ES-I3 (cell line): ENCODE measurements at regions not wholly inside any gene's neighbourhood (a gene's known extent, or its start where the extent isn't known, plus 50 kb on each side); places are given as distances from the start of the nearest gene placed in this dataset.
"Not testable (repeated sequence)": the region's sequence is repeated elsewhere in the genome, so short reads cannot be mapped to it uniquely, and the experiment has no call there.

Experiments
- H3K36me3 ChIP-seq: 2 replicates; pipeline ENCODE4 v1.6.1; 2013; ENCODE audit warnings: mild to moderate bottlenecking, low read length, control low read depth, moderate library complexity; ENCODE audit not compliant: insufficient read depth
- H3K4me1 ChIP-seq: 2 replicates; pipeline ENCODE4 v1.6.1; 2013; ENCODE audit warnings: mild to moderate bottlenecking, control low read depth, low read length; ENCODE audit not compliant: insufficient read depth
- H3K9ac ChIP-seq: 2 replicates; pipeline ENCODE4 v1.6.1; 2013; ENCODE audit warnings: low read depth, mild to moderate bottlenecking, low read length, moderate library complexity
- H3K9me3 ChIP-seq: 2 replicates; pipeline ENCODE4 v1.6.1; 2013; ENCODE audit warnings: mild to moderate bottlenecking, low read length, moderate library complexity; ENCODE audit not compliant: control insufficient read depth, insufficient read depth

GRCh38 chr4:132691668-132692067, 457.4 kb upstream of the PCDH10 start:
- Histone ChIP-seq H3K36me3 (no peaks in the 10 kb centered on the region), H3K9me3 (peaks cover 4% of the 10 kb centered on the region; the same call in 1 of the 2 replicates), H3K9ac (no peak overlapping the region)

GRCh38 chr4:132694775-132695174, 454.3 kb upstream of the PCDH10 start:
- no peaks in the 10 kb centered on the region for H3K4me1 ChIP-seq
- no peaks in the 10 kb centered on the region for H3K36me3 ChIP-seq
- peaks cover 4% of the 10 kb centered on the region; the same call in 1 of the 2 replicates for H3K9me3 ChIP-seq

More at GRCh38 chr4:132691668-132692067, 457.4 kb upstream of the PCDH10 start:
- no peaks in the 10 kb centered on the region for H3K4me1 ChIP-seq

GRCh38 chr4:132697505-132697904, 451.6 kb upstream of the PCDH10 start:
- H3K9me3 ChIP-seq, H3K9ac ChIP-seq, H3K4me1 ChIP-seq, H3K36me3 ChIP-seq: not testable (repeated sequence)

More at GRCh38 chr4:132694775-132695174, 454.3 kb upstream of the PCDH10 start:
- no peak overlapping the region for H3K9ac ChIP-seq

- H3K9me3 ChIP-seq: no peaks in the 10 kb centered on the region
- no peaks in the 10 kb centered on the region for H3K36me3 ChIP-seq
- H3K9ac ChIP-seq: no peak overlapping the region
- H3K4me1 ChIP-seq: no peaks in the 10 kb centered on the region
Measured at GRCh38 chr4:132707955-132708354, 441.1 kb upstream of the PCDH10 start.

- no peaks in the 10 kb centered on the region for H3K4me1 ChIP-seq
- no peaks in the 10 kb centered on the region for H3K36me3 ChIP-seq
Measured at GRCh38 chr4:132709056-132709455, 440.0 kb upstream of the PCDH10 start.

GRCh38 chr4:132710971-132711370, 438.1 kb upstream of the PCDH10 start:
- Histone ChIP-seq H3K36me3 (no peaks in the 10 kb centered on the region), H3K4me1 (no peaks in the 10 kb centered on the region), H3K9me3 (no peaks in the 10 kb centered on the region), H3K9ac (no peak overlapping the region)

More at GRCh38 chr4:132709056-132709455, 440.0 kb upstream of the PCDH10 start:
- no peak overlapping the region for H3K9ac ChIP-seq
- no peaks in the 10 kb centered on the region for H3K9me3 ChIP-seq

- no peaks in the 10 kb centered on the region for H3K9me3 ChIP-seq
- no peaks in the 10 kb centered on the region for H3K4me1 ChIP-seq
- H3K9ac ChIP-seq: no peak overlapping the region
- no peaks in the 10 kb centered on the region for H3K36me3 ChIP-seq
Measured at GRCh38 chr4:132737344-132737743, 411.8 kb upstream of the PCDH10 start.

- H3K4me1 ChIP-seq: no peaks in the 10 kb centered on the region
- no peaks in the 10 kb centered on the region for H3K36me3 ChIP-seq
- H3K9me3 ChIP-seq: no peaks in the 10 kb centered on the region
- H3K9ac ChIP-seq: no peak overlapping the region
Measured at GRCh38 chr4:132759199-132759780, 389.8 kb upstream of the PCDH10 start.

- no peaks in the 10 kb centered on the region for H3K9me3 ChIP-seq
- H3K36me3 ChIP-seq: no peaks in the 10 kb centered on the region
- no peaks in the 10 kb centered on the region for H3K4me1 ChIP-seq
- no peak overlapping the region for H3K9ac ChIP-seq
Measured at GRCh38 chr4:132763465-132763864, 385.6 kb upstream of the PCDH10 start.

GRCh38 chr4:132767901-132768300, 381.2 kb upstream of the PCDH10 start:
- H3K9ac ChIP-seq: no peak overlapping the region
- no peaks in the 10 kb centered on the region for H3K4me1 ChIP-seq
- H3K36me3 ChIP-seq: no peaks in the 10 kb centered on the region
- H3K9me3 ChIP-seq: no peaks in the 10 kb centered on the region

- no peaks in the 10 kb centered on the region for H3K9me3 ChIP-seq
- no peak overlapping the region for H3K9ac ChIP-seq
- no peaks in the 10 kb centered on the region for H3K36me3 ChIP-seq
- H3K4me1 ChIP-seq: no peaks in the 10 kb centered on the region
Measured at GRCh38 chr4:132770776-132771175, 378.3 kb upstream of the PCDH10 start.

- H3K4me1 ChIP-seq: no peaks in the 10 kb centered on the region
- no peak overlapping the region for H3K9ac ChIP-seq
Measured at GRCh38 chr4:132792310-132792709, 356.8 kb upstream of the PCDH10 start.

GRCh38 chr4:132797856-132798255, 351.2 kb upstream of the PCDH10 start:
- no peaks in the 10 kb centered on the region for H3K9me3 ChIP-seq
- H3K4me1 ChIP-seq: no peaks in the 10 kb centered on the region; the same call in 1 of the 2 replicates
- H3K9ac ChIP-seq: no peak overlapping the region
- no peaks in the 10 kb centered on the region for H3K36me3 ChIP-seq

More at GRCh38 chr4:132792310-132792709, 356.8 kb upstream of the PCDH10 start:
- Histone ChIP-seq H3K36me3 (no peaks in the 10 kb centered on the region), H3K9me3 (no peaks in the 10 kb centered on the region)

GRCh38 chr4:132809298-132810032, 339.6 kb upstream of the PCDH10 start:
- H3K4me1 ChIP-seq: no peaks in the 10 kb centered on the region
- no peaks in the 10 kb centered on the region for H3K9me3 ChIP-seq
- no peaks in the 10 kb centered on the region for H3K36me3 ChIP-seq
- H3K9ac ChIP-seq: no peak overlapping the region

- not testable (repeated sequence) for H3K4me1 ChIP-seq, H3K9me3 ChIP-seq, H3K36me3 ChIP-seq, H3K9ac ChIP-seq
Measured at GRCh38 chr4:132813061-132813460, 336.0 kb upstream of the PCDH10 start.
